Esophagus muscularis mucosa (tissue), 4 donors: ENCODE measurements at regions not wholly inside any gene's neighbourhood (a gene's known extent, or its start where the extent isn't known, plus 50 kb on each side); places are given as distances from the start of the nearest gene placed in this dataset.

Experiments used
- DNase-seq: peaks from one replicate; pipeline ENCODE4 v3.0.0-alpha.2; 2017; ENCODE audit errors: extremely low spot score
- H3K27ac ChIP-seq, 4 donors: fragments of 200-600 bp; sonication (generic); replicated peaks in 1 of 4; 1 replicate in 3 of 4; 2 replicates in 1 of 4; pipeline ENCODE4 v1.5.1; 2016 to 2019; ENCODE audit warnings: mild to moderate bottlenecking in 1 of 4
- H3K27me3 ChIP-seq, 4 donors: fragments of 200-600 bp; sonication (generic); one replicate each; pipeline versions ENCODE4 v1.5.1 to v1.6.0; 2016 to 2019
- H3K36me3 ChIP-seq, 4 donors: fragments of 200-600 bp; sonication (generic); one replicate each; pipeline ENCODE4 v1.5.1; 2016 to 2019
- H3K4me1 ChIP-seq, 4 donors: fragments of 200-600 bp; sonication (generic); one replicate each; pipeline ENCODE4 v1.5.1; 2016 to 2019
- H3K4me3 ChIP-seq, 4 donors: fragments of 200-600 bp; sonication (generic); 1 replicate in 2 of 4; 2 replicates in 2 of 4; pipeline ENCODE4 v1.5.1; 2016 to 2019; ENCODE audit warnings: mild to moderate bottlenecking in 4 of 4, moderate library complexity in 1 of 4
- H3K9me3 ChIP-seq, 4 donors: fragments of 200-600 bp; sonication (generic); 1 replicate in 3 of 4; 2 replicates in 1 of 4; pipeline ENCODE4 v1.5.1; 2016 to 2019
- EP300 ChIP-seq: sonication (generic); formaldehyde crosslinking; IDR thresholded peaks from one replicate; pipeline ENCODE4 v1.6.1; 2017; ENCODE audit warnings: antibody characterized with exemption
- POLR2A ChIP-seq: fragments of 450-650 bp; IDR thresholded peaks from one replicate; pipeline ENCODE4 v1.6.1; 2017; ENCODE audit warnings: antibody characterized with exemption, moderate library complexity, mild to moderate bottlenecking, low read depth
- POLR2AphosphoS5 ChIP-seq, 2 donors: sonication (generic); formaldehyde crosslinking; IDR thresholded peaks; one replicate each; pipeline ENCODE4 v1.6.1; 2017; ENCODE audit warnings: antibody characterized with exemption in 2 of 2
- WGBS: methylation state at CpG from one replicate; pipeline ENCODE4 v1.1.5; 2018; 5-methylcytosine and 5-hydroxymethylcytosine counted together
- intact Hi-C: fragments of 100-400 bp; cut with DNase I; formaldehyde crosslinking; loops from one replicate; pipeline ENCODE4 v1.15.1; 2023
- TF ChIP-seq, protein P1 (sequence below), 3 experiments: fragments of 200-600 bp in 2 of 3; fragments of 450-650 bp in 1 of 3; sonication (generic) in 2 of 3; IDR thresholded peaks; one replicate each; pipeline ENCODE4 v1.5.1; 2017 to 2019; ENCODE audit warnings: antibody characterized with exemption in 3 of 3, mild to moderate bottlenecking in 2 of 3, moderate library complexity in 1 of 3

- Histone ChIP-seq H3K4me3 (no peak overlapping the region), H3K36me3 (no peaks in the 10 kb centered on the region), H3K27ac (no peak overlapping the region), H3K4me1 (no peaks in the 10 kb centered on the region), H3K27me3 (no peaks in the 10 kb centered on the region), H3K9me3 (no peaks in the 10 kb centered on the region)
- 89% methylated on average over 1 of the region's 3 CpGs for WGBS
- no peak for DNase-seq
- intact Hi-C loops: no loop called here
- TF ChIP-seq EP300 (no peak), POLR2A (no peak), POLR2AphosphoS5 (IDR thresholded peaks at IDR 0.05) (no peak)
- TF ChIP-seq, protein P1, sequence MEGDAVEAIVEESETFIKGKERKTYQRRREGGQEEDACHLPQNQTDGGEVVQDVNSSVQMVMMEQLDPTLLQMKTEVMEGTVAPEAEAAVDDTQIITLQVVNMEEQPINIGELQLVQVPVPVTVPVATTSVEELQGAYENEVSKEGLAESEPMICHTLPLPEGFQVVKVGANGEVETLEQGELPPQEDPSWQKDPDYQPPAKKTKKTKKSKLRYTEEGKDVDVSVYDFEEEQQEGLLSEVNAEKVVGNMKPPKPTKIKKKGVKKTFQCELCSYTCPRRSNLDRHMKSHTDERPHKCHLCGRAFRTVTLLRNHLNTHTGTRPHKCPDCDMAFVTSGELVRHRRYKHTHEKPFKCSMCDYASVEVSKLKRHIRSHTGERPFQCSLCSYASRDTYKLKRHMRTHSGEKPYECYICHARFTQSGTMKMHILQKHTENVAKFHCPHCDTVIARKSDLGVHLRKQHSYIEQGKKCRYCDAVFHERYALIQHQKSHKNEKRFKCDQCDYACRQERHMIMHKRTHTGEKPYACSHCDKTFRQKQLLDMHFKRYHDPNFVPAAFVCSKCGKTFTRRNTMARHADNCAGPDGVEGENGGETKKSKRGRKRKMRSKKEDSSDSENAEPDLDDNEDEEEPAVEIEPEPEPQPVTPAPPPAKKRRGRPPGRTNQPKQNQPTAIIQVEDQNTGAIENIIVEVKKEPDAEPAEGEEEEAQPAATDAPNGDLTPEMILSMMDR (IDR thresholded peaks at IDR 0.05): no peak
These were observed 54.3 kb upstream of the LRCH1 start for GRCh38 chr13:46498650-46499049.

- Histone ChIP-seq H3K27me3 (no peaks in the 10 kb centered on the region), H3K9me3 (no peaks in the 10 kb centered on the region), H3K36me3 (no peaks in the 10 kb centered on the region), H3K27ac (no peak overlapping the region), H3K4me1 (peaks cover 0 to 5% (median 0%) of the 10 kb centered on the region in 4 donors), H3K4me3 (no peak overlapping the region)
- TF ChIP-seq EP300: no peak
- no peak for TF ChIP-seq POLR2A
- TF ChIP-seq POLR2AphosphoS5 (IDR thresholded peaks at IDR 0.05): no peak
- WGBS: 79% methylated on average over 4 of the region's 4 CpGs
- intact Hi-C loops: no loop called here
- DNase-seq: no peak
These were observed 56.9 kb upstream of the LRCH1 start for GRCh38 chr13:46496086-46496485.

- no peak for DNase-seq
- H3K4me3 ChIP-seq: no peak overlapping the region
- H3K27ac ChIP-seq: no peak overlapping the region
- H3K4me1 ChIP-seq: peaks cover 0 to 5% (median 0%) of the 10 kb centered on the region in 4 donors
- no peaks in the 10 kb centered on the region for H3K36me3 ChIP-seq
- WGBS: 83% methylated on average over 4 of the region's 4 CpGs
- no peaks in the 10 kb centered on the region for H3K9me3 ChIP-seq
- TF ChIP-seq, protein P1 (IDR thresholded peaks at IDR 0.05): no peak
- TF ChIP-seq POLR2A: no peak
- no peak for TF ChIP-seq POLR2AphosphoS5 (IDR thresholded peaks at IDR 0.05)
- TF ChIP-seq EP300: no peak
- intact Hi-C loops: no loop called here
- H3K27me3 ChIP-seq: no peaks in the 10 kb centered on the region
These were observed 57.3 kb upstream of the LRCH1 start for GRCh38 chr13:46495651-46496050.

- TF ChIP-seq POLR2A: no peak
- no peak for TF ChIP-seq POLR2AphosphoS5 (IDR thresholded peaks at IDR 0.05)
- no peak for TF ChIP-seq EP300
- TF ChIP-seq, protein P1 (IDR thresholded peaks at IDR 0.05): no peak
- Histone ChIP-seq H3K4me3 (no peak overlapping the region), H3K4me1 (peaks cover 0 to 5% (median 2%) of the 10 kb centered on the region in 4 donors), H3K27me3 (no peaks in the 10 kb centered on the region), H3K27ac (no peak overlapping the region), H3K36me3 (no peaks in the 10 kb centered on the region), H3K9me3 (no peaks in the 10 kb centered on the region)
- intact Hi-C loops: no loop called here
- no peak for DNase-seq
These were observed 57.9 kb upstream of the LRCH1 start for GRCh38 chr13:46495066-46495465.

GRCh38 chr13:46492946-46493345 is 60.0 kb upstream of the LRCH1 start:
- no peak for DNase-seq
- TF ChIP-seq, protein P1 (IDR thresholded peaks at IDR 0.05): peak; percentile 54 to 63 (median 56)
- no peak for TF ChIP-seq EP300
- 2% methylated on average over 1 of the region's 1 CpG for WGBS
- intact Hi-C loops: loop anchor here (2.0 to 5.0 kb wide), 2 partner anchors 59 to 228 kb away; partner anchors contain the start of gene LRCH1
- Histone ChIP-seq H3K36me3 (no peaks in the 10 kb centered on the region), H3K27ac (no peak overlapping the region), H3K9me3 (no peaks in the 10 kb centered on the region), H3K4me1 (peaks cover 0 to 16% (median 13%) of the 10 kb centered on the region in 4 donors), H3K4me3 (no peak overlapping the region), H3K27me3 (no peaks in the 10 kb centered on the region)
